K562 (cell line): ENCODE measurements at regions not wholly inside any gene's neighbourhood (a gene's known extent, or its start where the extent isn't known, plus 50 kb on each side); places are given as distances from the start of the nearest gene placed in this dataset.

Experiments used
- ARID2 ChIP-seq: fragments of 450-650 bp; IDR thresholded peaks from 2 replicates; pipeline ENCODE4 v1.6.1; 2017; ENCODE audit warnings: antibody characterized with exemption, mild to moderate bottlenecking
- CCAR2 ChIP-seq: fragments of 200-400 bp; formaldehyde crosslinking; IDR thresholded peaks from 2 replicates; pipeline ENCODE4 v1.6.1; 2017; ENCODE audit warnings: mild to moderate bottlenecking, low read depth, low read length
- DDX20 ChIP-seq: fragments of 450-650 bp; IDR thresholded peaks from 2 replicates; pipeline ENCODE4 v1.6.1; 2016; ENCODE audit warnings: missing genetic modification characterization, low read depth, mild to moderate bottlenecking, missing compliant biosample characterization, moderate library complexity
- DPF2 ChIP-seq: fragments of 450-650 bp; IDR thresholded peaks from 2 replicates; pipeline ENCODE4 v1.6.1; 2016
- EP300 ChIP-seq: IDR thresholded peaks from 2 replicates; pipeline ENCODE4 v1.6.1; 2012; ENCODE audit warnings: low read length, improper control_type of control experiment
- FOXA3 ChIP-seq, 2 experiments: fragments of 450-650 bp in 1 of 2; sonication (generic) in 1 of 2; formaldehyde crosslinking; IDR thresholded peaks in 1 of 2; conservative IDR thresholded peaks in 1 of 2; 2 replicates each; pipeline versions ENCODE4 v1.4.0 to v1.8.0; 2020 to 2022; ENCODE audit warnings: mild to moderate bottlenecking in 2 of 2, missing genetic modification reagents in 1 of 2
- HDAC6 ChIP-seq: IDR thresholded peaks from 2 replicates; pipeline ENCODE4 v1.6.1; 2012; ENCODE audit warnings: low read depth, mild to moderate bottlenecking, control low read depth, inconsistent platforms, low read length, moderate library complexity
- HMGN3 ChIP-seq: IDR thresholded peaks from 2 replicates; pipeline ENCODE4 v1.6.1; 2011; ENCODE audit warnings: borderline replicate concordance, low read depth, mild to moderate bottlenecking, mixed read lengths, low read length; ENCODE audit not compliant: insufficient read length; ENCODE audit errors: extremely low read depth
- HNRNPK ChIP-seq: fragments of 200-400 bp; formaldehyde crosslinking; IDR thresholded peaks from one replicate; pipeline ENCODE4 v1.6.1; 2018; ENCODE audit warnings: mild to moderate bottlenecking, low read depth, low read length; ENCODE audit not compliant: poor library complexity, severe bottlenecking
- NR4A1 ChIP-seq, 2 experiments: fragments of 250-450 bp in 1 of 2; fragments of 450-650 bp in 1 of 2; sonication (Bioruptor Pico) in 1 of 2; IDR thresholded peaks; 2 replicates each; pipeline versions ENCODE4 v1.4.0 to v1.6.1; 2016 to 2020; ENCODE audit warnings: mild to moderate bottlenecking in 2 of 2, missing compliant biosample characterization in 1 of 2, missing genetic modification characterization in 1 of 2, moderate library complexity in 1 of 2
- POLR2AphosphoS2 ChIP-seq: IDR thresholded peaks from 2 replicates; pipeline ENCODE4 v1.6.1; 2012; ENCODE audit warnings: low read length, improper control_type of control experiment
- RAD51 ChIP-seq: fragments of 450-650 bp; IDR thresholded peaks from 2 replicates; pipeline ENCODE4 v1.7.1; 2016; ENCODE audit warnings: low read depth, mild to moderate bottlenecking, borderline replicate concordance
- RBM34 ChIP-seq: fragments of 200-400 bp; formaldehyde crosslinking; IDR thresholded peaks from 2 replicates; pipeline ENCODE4 v1.6.1; 2018; ENCODE audit warnings: low read length, borderline replicate concordance; ENCODE audit not compliant: insufficient read depth
- RFX5 ChIP-seq: IDR thresholded peaks from 2 replicates; pipeline ENCODE4 v1.6.1; 2011; ENCODE audit warnings: low read depth, mild to moderate bottlenecking, improper control_type of control experiment, low read length
- SMAD4 ChIP-seq: fragments of 250-450 bp; sonication (Bioruptor Pico); conservative IDR thresholded peaks from 2 replicates; pipeline ENCODE4 v1.8.0; 2021; ENCODE audit warnings: inconsistent platforms, mild to moderate bottlenecking, moderate library complexity
- ZBTB11 ChIP-seq, 3 experiments: fragments of 200-800 bp in 1 of 3; fragments of 250-450 bp in 1 of 3; fragments of 450-650 bp in 1 of 3; sonication (Bioruptor Pico) in 1 of 3; sonication (Bioruptor generic) in 1 of 3; formaldehyde crosslinking in 1 of 3; IDR thresholded peaks; 2 replicates each; pipeline versions ENCODE4 v1.6.1 to v1.8.0; 2016 to 2022; ENCODE audit warnings: mild to moderate bottlenecking in 2 of 3, missing genetic modification characterization in 2 of 3, missing compliant biosample characterization in 1 of 3, moderate library complexity in 1 of 3
- ZFPM2 ChIP-seq: fragments of 250-450 bp; sonication (Bioruptor Pico); IDR thresholded peaks from 2 replicates; pipeline ENCODE4 v1.5.1; 2022; ENCODE audit warnings: mild to moderate bottlenecking
- ZHX1 ChIP-seq: fragments of 150-350 bp; conservative IDR thresholded peaks from 2 replicates; pipeline ENCODE4 v1.6.1; 2014; ENCODE audit warnings: low read length
- ZNF551 ChIP-seq: fragments of 250-450 bp; sonication (Bioruptor Pico); IDR thresholded peaks from 2 replicates; pipeline ENCODE4 v1.5.0; 2021; ENCODE audit warnings: mild to moderate bottlenecking, moderate library complexity
- ZNF668 ChIP-seq: fragments of 250-450 bp; sonication (Bioruptor Pico); IDR thresholded peaks from 2 replicates; pipeline ENCODE4 v1.8.0; 2022; ENCODE audit warnings: mild to moderate bottlenecking, inconsistent platforms

DNA sequence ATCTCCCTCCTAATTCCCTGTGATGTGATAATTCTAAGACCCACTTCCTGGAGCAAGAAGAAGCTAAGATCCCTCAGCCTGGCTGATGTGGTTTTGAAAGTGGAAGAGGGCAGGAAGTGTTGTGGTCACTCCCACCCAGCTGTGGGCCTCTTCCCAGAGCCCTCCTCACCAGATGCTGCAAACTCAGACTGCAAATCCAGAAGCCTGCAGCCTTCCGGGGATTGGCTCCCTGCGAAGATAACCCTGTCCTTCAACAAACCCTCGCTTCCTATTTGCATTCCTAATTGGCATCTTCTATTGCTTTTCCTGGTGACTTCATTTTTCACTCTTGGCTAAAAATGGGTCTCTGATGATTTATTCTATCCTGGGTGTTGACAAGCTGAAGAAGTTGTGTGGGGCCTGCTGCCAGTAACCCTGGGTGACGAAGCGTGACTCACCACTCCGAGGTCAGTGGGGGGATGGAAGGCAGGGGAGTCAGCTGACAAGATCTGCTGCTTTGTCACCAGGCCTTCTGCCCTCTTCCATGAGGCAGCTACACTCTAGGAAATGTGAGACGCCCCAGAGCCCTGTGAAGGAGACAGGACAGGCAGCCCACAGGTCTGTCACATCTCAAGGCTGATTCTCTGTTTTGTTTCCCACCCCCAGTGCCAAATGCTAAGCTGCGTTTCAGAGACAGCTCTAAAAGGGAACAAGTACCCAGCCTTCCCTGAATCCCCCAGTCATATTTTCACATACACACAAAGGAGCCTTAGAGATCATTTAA lies 99.7 kb upstream of the LIPC start (continued):
- TF ChIP-seq ZBTB11 (CRISPR knock-in tag; IDR thresholded peaks at IDR 0.05): peak in 1 of 3 experiments; percentile 68; a peak in 1 of 6 replicates
- no peak for TF ChIP-seq ZNF551
- TF ChIP-seq ZHX1: no peak
- TF ChIP-seq HMGN3: peak; percentile 28
- 0 out of 2 replicates have a peak, but pooled peaks have one; percentile 33 for TF ChIP-seq HDAC6
- TF ChIP-seq ZFPM2 (CRISPR knock-in tag): 0 out of 2 replicates have a peak, but pooled peaks have one; percentile 2
- TF ChIP-seq DDX20 (tag): no peak
- no peak; the same call in none of the 2 replicates for TF ChIP-seq SMAD4 (CRISPR knock-in tag)
- TF ChIP-seq RAD51: peak; percentile 90
- no peak for TF ChIP-seq POLR2AphosphoS2
- peak in 1 of 2 experiments; percentile 89; a peak in 2 of 4 replicates for TF ChIP-seq FOXA3 (CRISPR knock-in tag; conservative IDR thresholded peaks at IDR 0.05 in 1 of 2, IDR thresholded peaks at IDR 0.05 in 1 of 2)
- no peak for TF ChIP-seq HNRNPK
- TF ChIP-seq NR4A1 (CRISPR knock-in tag; IDR thresholded peaks at IDR 0.05): peak; percentile 67; the same call in 1 of the 2 replicates
- TF ChIP-seq NR4A1 (tag; IDR thresholded peaks at IDR 0.05): no peak
- TF ChIP-seq CCAR2: no peak
- no peak for TF ChIP-seq ZNF668
- TF ChIP-seq EP300: peak; percentile 94
- TF ChIP-seq ARID2: no peak
- no peak for TF ChIP-seq RBM34
- TF ChIP-seq RFX5: no peak
- TF ChIP-seq DPF2: peak; percentile 98
